GM12872 (cell line): ENCODE measurements at regions not wholly inside any gene's neighbourhood (a gene's known extent, or its start where the extent isn't known, plus 50 kb on each side); places are given as distances from the start of the nearest gene placed in this dataset.

Experiments used
- CTCF ChIP-seq: IDR thresholded peaks from 3 replicates; pipeline ENCODE4 v1.5.1; 2011; ENCODE audit warnings: low read depth, mild to moderate bottlenecking, low read length, moderate library complexity; ENCODE audit not compliant: insufficient read depth

- no peak for TF ChIP-seq CTCF
Measured at GRCh38 chr18:5049124-5049523, 147.9 kb downstream of the AKAIN1 start.

- no peak for TF ChIP-seq CTCF
Measured at GRCh38 chr18:5040476-5040875, 156.6 kb downstream of the AKAIN1 start.

- no peak for TF ChIP-seq CTCF
Measured at GRCh38 chr18:5036523-5036922, 160.5 kb downstream of the AKAIN1 start.

GRCh38 chr18:5031216-5031615 lies 165.8 kb downstream of the AKAIN1 start:
- TF ChIP-seq CTCF: no peak

GRCh38 chr18:5030636-5031035 lies 166.4 kb downstream of the AKAIN1 start:
- no peak for TF ChIP-seq CTCF

- no peak for TF ChIP-seq CTCF
Measured at GRCh38 chr18:5029592-5029991, 167.5 kb downstream of the AKAIN1 start.

GRCh38 chr18:5024741-5025140 lies 172.3 kb downstream of the AKAIN1 start:
- TF ChIP-seq CTCF: no peak

GRCh38 chr18:5021558-5021957 lies 175.5 kb downstream of the AKAIN1 start:
- no peak for TF ChIP-seq CTCF
